ENCODE measurements at regions not wholly inside any gene's neighbourhood (a gene's known extent, or its start where the extent isn't known, plus 50 kb on each side); places are given as distances from the start of the nearest gene placed in this dataset.

- no peak for DNase-seq
Measured at GRCh38 chr3:150220799-150221198, 187.3 kb upstream of the TSC22D2 start.

GRCh38 chr3:150220041-150220440 is 188.1 kb upstream of the TSC22D2 start:
- no peak for DNase-seq

- DNase-seq: no peak
Measured at GRCh38 chr3:150218841-150219240, 189.3 kb upstream of the TSC22D2 start.

- no peak for DNase-seq
Measured at GRCh38 chr3:150218236-150218635, 189.9 kb upstream of the TSC22D2 start.

- DNase-seq: no peak
Measured at GRCh38 chr3:150217691-150218090, 190.4 kb upstream of the TSC22D2 start.

- DNase-seq: no peak
Measured at GRCh38 chr3:150216866-150217600, 191.1 kb upstream of the TSC22D2 start.

- DNase-seq: peak in 4 of 56 donors; percentile 5 to 22 (median 14)
Measured at GRCh38 chr3:150216041-150216811, 191.9 kb upstream of the TSC22D2 start.

GRCh38 chr3:150215616-150216015 is 192.5 kb upstream of the TSC22D2 start:
- DNase-seq: no peak

- DNase-seq: no peak
Measured at GRCh38 chr3:150213577-150213976, 194.5 kb upstream of the TSC22D2 start.

GRCh38 chr3:150210461-150211110 is 197.5 kb upstream of the TSC22D2 start:
- no peak for DNase-seq

GRCh38 chr3:150203273-150203672 is 204.8 kb upstream of the TSC22D2 start:
- no peak for DNase-seq

GRCh38 chr3:150202711-150203110 is 205.4 kb upstream of the TSC22D2 start:
- DNase-seq: peak in 2 of 56 donors; percentile 21 to 40

- no peak for DNase-seq
Measured at GRCh38 chr3:150194957-150195356, 213.1 kb upstream of the TSC22D2 start.

- no peak for DNase-seq
Measured at GRCh38 chr3:150194513-150194912, 213.6 kb upstream of the TSC22D2 start.

GRCh38 chr3:150184426-150185071 is 213.9 kb upstream of the PFN2 start:
- no peak for DNase-seq

- peak in 55 of 56 donors; percentile 7 to 85 (median 61) for DNase-seq
Measured at GRCh38 chr3:150183678-150184425, 213.2 kb upstream of the PFN2 start.

- DNase-seq: no peak
Measured at GRCh38 chr3:150180334-150180733, 209.6 kb upstream of the PFN2 start.

GRCh38 chr3:150179330-150179729 is 208.6 kb upstream of the PFN2 start:
- peak in 4 of 56 donors; percentile 3 to 18 (median 9) for DNase-seq

- DNase-seq: no peak
Measured at GRCh38 chr3:150177673-150178381, 207.1 kb upstream of the PFN2 start.

GRCh38 chr3:150174179-150174578 is 203.5 kb upstream of the PFN2 start:
- DNase-seq: no peak

Data from amygdala (tissue), 56 donors.